K562 (cell line): ENCODE measurements at regions not wholly inside any gene's neighbourhood (a gene's known extent, or its start where the extent isn't known, plus 50 kb on each side); places are given as distances from the start of the nearest gene placed in this dataset.

Source experiments
- BDP1 ChIP-seq: IDR thresholded peaks from 3 replicates; pipeline ENCODE4 v1.6.1; 2011; ENCODE audit not compliant: insufficient read length, insufficient read depth
- CHD2 ChIP-seq: IDR thresholded peaks from 2 replicates; pipeline ENCODE4 v1.6.1; 2011; ENCODE audit warnings: low read depth, low read length
- ERF ChIP-seq: fragments of 450-650 bp; formaldehyde crosslinking; IDR thresholded peaks from 2 replicates; pipeline ENCODE4 v1.4.0; 2020; ENCODE audit warnings: mild to moderate bottlenecking, mixed read lengths
- FUS ChIP-seq: fragments of 200-400 bp; formaldehyde crosslinking; optimal IDR thresholded peaks from 2 replicates; pipeline ENCODE3; 2017; ENCODE audit warnings: low read depth, low read length
- IRF1 ChIP-seq: sonication (generic); formaldehyde crosslinking; IDR thresholded peaks from 2 replicates; pipeline ENCODE4 v1.8.0; 2022; ENCODE audit warnings: missing genetic modification reagents, mild to moderate bottlenecking, borderline replicate concordance
- KDM4B ChIP-seq, 2 experiments: fragments of 450-650 bp in 1 of 2; sonication (generic) in 1 of 2; IDR thresholded peaks; 2 replicates each; pipeline ENCODE4 v1.6.1; 2016 to 2017; ENCODE audit warnings: borderline replicate concordance in 2 of 2, antibody characterized with exemption in 1 of 2, low read depth in 1 of 2, mild to moderate bottlenecking in 1 of 2
- MLX ChIP-seq, 2 experiments: fragments of 450-650 bp in 1 of 2; sonication (generic) in 1 of 2; formaldehyde crosslinking; conservative IDR thresholded peaks; 2 replicates each; pipeline versions ENCODE4 v1.4.0 to v1.8.1; 2020 to 2022; ENCODE audit warnings: mild to moderate bottlenecking in 1 of 2, missing genetic modification reagents in 1 of 2
- OTX1 ChIP-seq: fragments of 450-650 bp; formaldehyde crosslinking; IDR thresholded peaks from 2 replicates; pipeline ENCODE4 v1.4.0; 2022; ENCODE audit warnings: mild to moderate bottlenecking
- PRMT5 ChIP-seq: sonication (generic); formaldehyde crosslinking; IDR thresholded peaks from 2 replicates; pipeline ENCODE4 v1.5.0; 2020; ENCODE audit warnings: missing genetic modification reagents
- SLC30A9 ChIP-seq: fragments of 250-450 bp; sonication (Bioruptor Pico); IDR thresholded peaks from 2 replicates; pipeline ENCODE4 v1.8.0; 2022; ENCODE audit warnings: mild to moderate bottlenecking, moderate library complexity
- TBL1XR1 ChIP-seq, 2 experiments: IDR thresholded peaks; 2 replicates each; pipeline ENCODE4 v1.6.1; 2012; ENCODE audit warnings: improper control_type of control experiment in 2 of 2, low read length in 2 of 2, mild to moderate bottlenecking in 1 of 2
- ZBTB1 ChIP-seq: sonication (generic); formaldehyde crosslinking; IDR thresholded peaks from 2 replicates; pipeline ENCODE4 v1.8.1; 2023; ENCODE audit warnings: missing genetic modification reagents, low read depth, mild to moderate bottlenecking, borderline replicate concordance
- ZNF121 ChIP-seq: sonication (generic); formaldehyde crosslinking; conservative IDR thresholded peaks from 2 replicates; pipeline ENCODE4 v1.8.0; 2022; ENCODE audit warnings: missing genetic modification reagents
- ZNF592 ChIP-seq: fragments of 450-650 bp; IDR thresholded peaks from 2 replicates; pipeline ENCODE4 v1.6.1; 2017; ENCODE audit warnings: antibody characterized with exemption, mild to moderate bottlenecking

- TF ChIP-seq ZNF121 (CRISPR knock-in tag), result no peak
- TF ChIP-seq BDP1, result no peak
- TF ChIP-seq FUS, result no peak
- TF ChIP-seq TBL1XR1 (IDR thresholded peaks at IDR 0.05; ENCODE audit: low read length in 2 of 2), result no peak
- no peak for TF ChIP-seq PRMT5 (CRISPR knock-in tag)
- no peak for TF ChIP-seq SLC30A9 (CRISPR knock-in tag)
- TF ChIP-seq MLX (CRISPR knock-in tag; conservative IDR thresholded peaks at IDR 0.05), result no peak
- no peak for TF ChIP-seq OTX1
- no peak for TF ChIP-seq CHD2
- TF ChIP-seq IRF1 (CRISPR knock-in tag), result no peak
- no peak for TF ChIP-seq KDM4B (IDR thresholded peaks at IDR 0.05; ENCODE audit: borderline replicate concordance in 2 of 2, low read depth in 1 of 2)
- peak; percentile 8; the same call in 1 of the 2 replicates for TF ChIP-seq ZNF592
- 0 out of 2 replicates have a peak, but pooled peaks have one; percentile 36 for TF ChIP-seq ERF
- TF ChIP-seq ZBTB1 (CRISPR knock-in tag), result no peak
Observed at GRCh38 chr6:14743144-14743473, 502.8 kb upstream of the JARID2 start (continued).
